Gastroesophageal sphincter (tissue), 3 donors: ENCODE measurements at regions not wholly inside any gene's neighbourhood (a gene's known extent, or its start where the extent isn't known, plus 50 kb on each side); places are given as distances from the start of the nearest gene placed in this dataset.
"Not testable (repeated sequence)": the region's sequence is repeated elsewhere in the genome, so short reads cannot be mapped to it uniquely, and the experiment has no call there.

Experiments used
- CTCF ChIP-seq, 4 experiments: fragments of 200-600 bp in 2 of 4; fragments of 450-650 bp in 2 of 4; sonication (generic) in 1 of 4; IDR thresholded peaks; one replicate each; pipeline ENCODE4 v1.5.1; 2017 to 2019; ENCODE audit warnings: antibody characterized with exemption in 4 of 4, mild to moderate bottlenecking in 2 of 4, moderate library complexity in 2 of 4
- POLR2A ChIP-seq, 2 donors: fragments of 450-650 bp; IDR thresholded peaks; one replicate each; pipeline ENCODE4 v1.6.1; 2017; ENCODE audit warnings: antibody characterized with exemption in 2 of 2, mild to moderate bottlenecking in 2 of 2, moderate library complexity in 1 of 2

- not testable (repeated sequence) for TF ChIP-seq CTCF, POLR2A (IDR thresholded peaks at IDR 0.05)
Observed at GRCh38 chr14:105662043-105662442, 135.7 kb downstream of the TMEM121 start.
